ENCODE measurements at regions not wholly inside any gene's neighbourhood (a gene's known extent, or its start where the extent isn't known, plus 50 kb on each side); places are given as distances from the start of the nearest gene placed in this dataset.

DNA sequence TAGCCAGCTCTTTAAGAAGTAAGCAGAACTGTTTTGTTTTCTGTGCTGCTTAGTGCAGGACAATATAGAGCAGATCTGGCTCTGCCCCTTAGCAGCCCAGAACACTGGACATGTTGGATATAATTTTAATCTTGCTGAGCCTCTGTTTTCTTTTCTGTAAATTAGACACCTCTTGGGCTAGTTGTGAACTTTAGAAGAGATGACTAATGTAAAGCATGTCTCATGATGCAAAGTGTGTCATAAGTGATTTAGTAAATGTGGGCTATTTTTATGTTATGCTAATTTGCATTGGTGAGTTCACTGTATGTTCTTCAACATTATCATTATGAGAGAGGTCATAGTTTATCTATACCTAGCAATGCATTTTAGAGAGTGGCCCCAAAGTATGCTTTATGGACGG is 156.1 kb upstream of the ADAMTSL1 start:
- TF ChIP-seq POLR2A (IDR thresholded peaks at IDR 0.05; ENCODE audit: low read depth) (no peak), EP300 (IDR thresholded peaks at IDR 0.05) (no peak)
- TF ChIP-seq, protein P1, sequence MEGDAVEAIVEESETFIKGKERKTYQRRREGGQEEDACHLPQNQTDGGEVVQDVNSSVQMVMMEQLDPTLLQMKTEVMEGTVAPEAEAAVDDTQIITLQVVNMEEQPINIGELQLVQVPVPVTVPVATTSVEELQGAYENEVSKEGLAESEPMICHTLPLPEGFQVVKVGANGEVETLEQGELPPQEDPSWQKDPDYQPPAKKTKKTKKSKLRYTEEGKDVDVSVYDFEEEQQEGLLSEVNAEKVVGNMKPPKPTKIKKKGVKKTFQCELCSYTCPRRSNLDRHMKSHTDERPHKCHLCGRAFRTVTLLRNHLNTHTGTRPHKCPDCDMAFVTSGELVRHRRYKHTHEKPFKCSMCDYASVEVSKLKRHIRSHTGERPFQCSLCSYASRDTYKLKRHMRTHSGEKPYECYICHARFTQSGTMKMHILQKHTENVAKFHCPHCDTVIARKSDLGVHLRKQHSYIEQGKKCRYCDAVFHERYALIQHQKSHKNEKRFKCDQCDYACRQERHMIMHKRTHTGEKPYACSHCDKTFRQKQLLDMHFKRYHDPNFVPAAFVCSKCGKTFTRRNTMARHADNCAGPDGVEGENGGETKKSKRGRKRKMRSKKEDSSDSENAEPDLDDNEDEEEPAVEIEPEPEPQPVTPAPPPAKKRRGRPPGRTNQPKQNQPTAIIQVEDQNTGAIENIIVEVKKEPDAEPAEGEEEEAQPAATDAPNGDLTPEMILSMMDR (IDR thresholded peaks at IDR 0.05) = no peak
